ENCODE measurements at regions not wholly inside any gene's neighbourhood (a gene's known extent, or its start where the extent isn't known, plus 50 kb on each side); places are given as distances from the start of the nearest gene placed in this dataset.

DNA sequence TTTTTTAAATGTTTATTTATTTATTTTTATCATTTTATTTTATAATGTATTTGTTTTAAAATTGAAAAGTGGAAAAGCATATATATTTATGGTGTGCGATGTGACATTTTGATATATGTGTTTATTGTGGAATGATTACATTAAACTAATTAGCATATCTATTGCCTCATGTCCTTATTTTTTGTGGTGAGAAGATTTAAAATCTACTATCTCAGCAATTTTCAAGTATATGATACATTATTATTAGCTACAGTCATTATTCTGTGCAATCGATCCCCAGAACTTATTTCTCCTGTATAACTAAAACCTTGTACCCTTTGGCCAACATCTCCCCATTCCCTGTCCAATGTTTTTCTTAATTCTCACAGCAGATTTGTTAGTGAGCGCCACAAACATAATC, 115.6 kb upstream of the SHH start:
- TF ChIP-seq, protein P1, sequence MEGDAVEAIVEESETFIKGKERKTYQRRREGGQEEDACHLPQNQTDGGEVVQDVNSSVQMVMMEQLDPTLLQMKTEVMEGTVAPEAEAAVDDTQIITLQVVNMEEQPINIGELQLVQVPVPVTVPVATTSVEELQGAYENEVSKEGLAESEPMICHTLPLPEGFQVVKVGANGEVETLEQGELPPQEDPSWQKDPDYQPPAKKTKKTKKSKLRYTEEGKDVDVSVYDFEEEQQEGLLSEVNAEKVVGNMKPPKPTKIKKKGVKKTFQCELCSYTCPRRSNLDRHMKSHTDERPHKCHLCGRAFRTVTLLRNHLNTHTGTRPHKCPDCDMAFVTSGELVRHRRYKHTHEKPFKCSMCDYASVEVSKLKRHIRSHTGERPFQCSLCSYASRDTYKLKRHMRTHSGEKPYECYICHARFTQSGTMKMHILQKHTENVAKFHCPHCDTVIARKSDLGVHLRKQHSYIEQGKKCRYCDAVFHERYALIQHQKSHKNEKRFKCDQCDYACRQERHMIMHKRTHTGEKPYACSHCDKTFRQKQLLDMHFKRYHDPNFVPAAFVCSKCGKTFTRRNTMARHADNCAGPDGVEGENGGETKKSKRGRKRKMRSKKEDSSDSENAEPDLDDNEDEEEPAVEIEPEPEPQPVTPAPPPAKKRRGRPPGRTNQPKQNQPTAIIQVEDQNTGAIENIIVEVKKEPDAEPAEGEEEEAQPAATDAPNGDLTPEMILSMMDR (IDR thresholded peaks at IDR 0.05; ENCODE audit: low read depth, low read length, poor library complexity, severe bottlenecking), result no peak
- no peak for TF ChIP-seq EZH2phosphoT487 (IDR thresholded peaks at IDR 0.05; ENCODE audit: borderline replicate concordance, low read length)

Measured in DOHH2 (cell line).